ENCODE measurements at regions not wholly inside any gene's neighbourhood (a gene's known extent, or its start where the extent isn't known, plus 50 kb on each side); places are given as distances from the start of the nearest gene placed in this dataset.
A peak's percentile ranks its signal among the peaks of the same experiment; 100 is the strongest.

- H3K4me1 ChIP-seq = peaks cover 4% of the 10 kb centered on the region
- no peak overlapping the region for H3K27ac ChIP-seq (replicated peaks)
- no peaks in the 10 kb centered on the region for H3K27me3 ChIP-seq (ENCODE audit: low read depth)
- no peaks in the 10 kb centered on the region for H3K9me3 ChIP-seq (replicated peaks)
- H3K4me3 ChIP-seq = no peak overlapping the region
- intact Hi-C loops (cut with micrococcal nuclease) = no loop called here
- no peak for DNase-seq
- H3K36me3 ChIP-seq = no peaks in the 10 kb centered on the region
- TF ChIP-seq, protein P1, sequence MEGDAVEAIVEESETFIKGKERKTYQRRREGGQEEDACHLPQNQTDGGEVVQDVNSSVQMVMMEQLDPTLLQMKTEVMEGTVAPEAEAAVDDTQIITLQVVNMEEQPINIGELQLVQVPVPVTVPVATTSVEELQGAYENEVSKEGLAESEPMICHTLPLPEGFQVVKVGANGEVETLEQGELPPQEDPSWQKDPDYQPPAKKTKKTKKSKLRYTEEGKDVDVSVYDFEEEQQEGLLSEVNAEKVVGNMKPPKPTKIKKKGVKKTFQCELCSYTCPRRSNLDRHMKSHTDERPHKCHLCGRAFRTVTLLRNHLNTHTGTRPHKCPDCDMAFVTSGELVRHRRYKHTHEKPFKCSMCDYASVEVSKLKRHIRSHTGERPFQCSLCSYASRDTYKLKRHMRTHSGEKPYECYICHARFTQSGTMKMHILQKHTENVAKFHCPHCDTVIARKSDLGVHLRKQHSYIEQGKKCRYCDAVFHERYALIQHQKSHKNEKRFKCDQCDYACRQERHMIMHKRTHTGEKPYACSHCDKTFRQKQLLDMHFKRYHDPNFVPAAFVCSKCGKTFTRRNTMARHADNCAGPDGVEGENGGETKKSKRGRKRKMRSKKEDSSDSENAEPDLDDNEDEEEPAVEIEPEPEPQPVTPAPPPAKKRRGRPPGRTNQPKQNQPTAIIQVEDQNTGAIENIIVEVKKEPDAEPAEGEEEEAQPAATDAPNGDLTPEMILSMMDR (IDR thresholded peaks at IDR 0.05; ENCODE audit: borderline replicate concordance) = no peak
Measured at GRCh38 chr15:46856839-46857502, 860.3 kb upstream of the SEMA6D start.

DNA sequence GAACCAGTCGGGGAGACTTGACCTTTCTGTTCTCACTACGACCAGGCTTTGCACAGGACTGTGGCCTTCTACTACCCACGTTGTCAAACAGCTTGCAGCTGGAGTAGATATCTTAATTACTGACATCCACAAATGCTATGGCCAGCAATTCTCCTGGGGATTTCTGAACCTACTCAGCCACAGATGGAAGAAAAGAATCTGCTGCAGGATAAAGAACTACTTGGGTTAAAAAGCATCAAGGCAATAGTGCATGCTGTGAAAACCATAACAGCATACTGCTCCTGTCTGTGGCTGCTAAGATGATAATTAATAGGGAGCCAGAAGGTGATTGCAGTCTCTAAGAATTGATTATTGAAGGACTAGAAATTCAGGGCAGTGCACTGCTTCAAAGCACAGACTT, 859.2 kb upstream of the SEMA6D start:
- Histone ChIP-seq H3K9me3 (replicated peaks) (no peaks in the 10 kb centered on the region), H3K27ac (replicated peaks) (no peak overlapping the region), H3K36me3 (no peaks in the 10 kb centered on the region), H3K27me3 (ENCODE audit: low read depth) (no peaks in the 10 kb centered on the region), H3K4me1 (peaks cover 4% of the 10 kb centered on the region), H3K4me3 (no peak overlapping the region)
- TF ChIP-seq, protein P1 (IDR thresholded peaks at IDR 0.05; ENCODE audit: borderline replicate concordance) = no peak
- DNase-seq = no peak
- intact Hi-C loops (cut with micrococcal nuclease) = no loop called here

- TF ChIP-seq, protein P1 (IDR thresholded peaks at IDR 0.05; ENCODE audit: borderline replicate concordance) = no peak
- Histone ChIP-seq H3K27ac (replicated peaks) (no peak overlapping the region), H3K27me3 (ENCODE audit: low read depth) (no peaks in the 10 kb centered on the region), H3K36me3 (no peaks in the 10 kb centered on the region), H3K4me3 (no peak overlapping the region), H3K4me1 (peaks cover 16% of the 10 kb centered on the region), H3K9me3 (replicated peaks) (no peaks in the 10 kb centered on the region)
- intact Hi-C loops (cut with micrococcal nuclease) = no loop called here
- DNase-seq = no peak
Measured at GRCh38 chr15:46861796-46862195, 855.5 kb upstream of the SEMA6D start.

DNA sequence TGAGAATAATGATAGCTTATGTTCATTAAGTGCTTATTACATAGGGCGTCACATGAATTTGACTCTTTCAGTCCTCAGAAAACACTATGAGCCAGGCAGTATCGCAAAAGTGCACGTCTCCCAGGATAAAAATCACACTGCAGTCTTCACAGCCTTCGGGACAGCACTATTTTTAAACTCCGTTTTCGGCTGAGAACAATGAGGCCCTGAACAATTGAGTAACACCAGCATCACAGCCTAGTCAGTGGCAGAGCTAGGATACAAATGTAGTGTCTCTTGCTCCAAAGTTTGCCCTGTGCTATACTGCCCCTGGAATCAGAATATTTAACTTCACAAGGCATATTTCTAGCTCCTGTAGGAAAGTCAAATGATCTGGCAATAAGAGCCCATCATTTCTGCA, 852.1 kb upstream of the SEMA6D start:
- TF ChIP-seq, protein P1 (IDR thresholded peaks at IDR 0.05; ENCODE audit: borderline replicate concordance) = no peak
- Histone ChIP-seq H3K4me1 (peaks cover 12% of the 10 kb centered on the region), H3K4me3 (no peak overlapping the region), H3K9me3 (replicated peaks) (no peaks in the 10 kb centered on the region), H3K36me3 (no peaks in the 10 kb centered on the region), H3K27me3 (ENCODE audit: low read depth) (no peaks in the 10 kb centered on the region), H3K27ac (replicated peaks) (peak overlapping the region; percentile 80)
- no peak for DNase-seq
- intact Hi-C loops (cut with micrococcal nuclease) = no loop called here

GRCh38 chr15:46872286-46872980, 844.9 kb upstream of the SEMA6D start:
- no peak overlapping the region for H3K4me3 ChIP-seq

More at GRCh38 chr15:46872286-46872980, 844.9 kb upstream of the SEMA6D start:
- Histone ChIP-seq H3K36me3 (no peaks in the 10 kb centered on the region), H3K27ac (replicated peaks) (no peak overlapping the region), H3K4me1 (no peaks in the 10 kb centered on the region), H3K27me3 (ENCODE audit: low read depth) (no peaks in the 10 kb centered on the region), H3K9me3 (replicated peaks) (no peaks in the 10 kb centered on the region)
- no peak for DNase-seq
- intact Hi-C loops (cut with micrococcal nuclease) = no loop called here
- TF ChIP-seq, protein P1 (IDR thresholded peaks at IDR 0.05; ENCODE audit: borderline replicate concordance) = no peak
